ENCODE measurements at regions not wholly inside any gene's neighbourhood (a gene's known extent, or its start where the extent isn't known, plus 50 kb on each side); places are given as distances from the start of the nearest gene placed in this dataset.

GRCh38 chr5:152933056-152933455 is 528.0 kb upstream of the NMUR2 start:
- TF ChIP-seq, protein P1, sequence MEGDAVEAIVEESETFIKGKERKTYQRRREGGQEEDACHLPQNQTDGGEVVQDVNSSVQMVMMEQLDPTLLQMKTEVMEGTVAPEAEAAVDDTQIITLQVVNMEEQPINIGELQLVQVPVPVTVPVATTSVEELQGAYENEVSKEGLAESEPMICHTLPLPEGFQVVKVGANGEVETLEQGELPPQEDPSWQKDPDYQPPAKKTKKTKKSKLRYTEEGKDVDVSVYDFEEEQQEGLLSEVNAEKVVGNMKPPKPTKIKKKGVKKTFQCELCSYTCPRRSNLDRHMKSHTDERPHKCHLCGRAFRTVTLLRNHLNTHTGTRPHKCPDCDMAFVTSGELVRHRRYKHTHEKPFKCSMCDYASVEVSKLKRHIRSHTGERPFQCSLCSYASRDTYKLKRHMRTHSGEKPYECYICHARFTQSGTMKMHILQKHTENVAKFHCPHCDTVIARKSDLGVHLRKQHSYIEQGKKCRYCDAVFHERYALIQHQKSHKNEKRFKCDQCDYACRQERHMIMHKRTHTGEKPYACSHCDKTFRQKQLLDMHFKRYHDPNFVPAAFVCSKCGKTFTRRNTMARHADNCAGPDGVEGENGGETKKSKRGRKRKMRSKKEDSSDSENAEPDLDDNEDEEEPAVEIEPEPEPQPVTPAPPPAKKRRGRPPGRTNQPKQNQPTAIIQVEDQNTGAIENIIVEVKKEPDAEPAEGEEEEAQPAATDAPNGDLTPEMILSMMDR (conservative IDR thresholded peaks at IDR 0.05), result no peak
- TF ChIP-seq ZFX (IDR thresholded peaks at IDR 0.05), result no peak

Data from C4-2B (cell line).